ENCODE measurements at regions not wholly inside any gene's neighbourhood (a gene's known extent, or its start where the extent isn't known, plus 50 kb on each side); places are given as distances from the start of the nearest gene placed in this dataset.

DNA sequence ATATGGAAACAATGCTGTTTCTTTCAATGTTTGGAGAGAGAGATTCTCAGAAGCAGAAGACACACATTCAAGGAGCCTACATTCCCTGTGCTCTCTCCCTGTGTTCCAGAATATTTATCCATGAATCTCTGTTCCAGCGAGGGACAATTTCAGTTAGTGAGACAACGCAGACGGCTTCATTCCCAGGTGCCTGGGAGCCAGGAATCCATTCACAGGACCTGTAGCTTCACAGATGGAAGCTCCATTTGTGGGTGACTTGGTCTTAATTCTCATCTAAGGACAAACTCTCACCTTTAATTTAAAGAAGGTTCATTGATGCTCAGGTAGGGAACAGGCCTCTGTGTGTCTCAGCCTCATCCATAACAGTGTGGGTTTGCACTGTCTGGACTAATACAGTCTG, 1156.6 kb downstream of the RPIA start:
- H3K14ac ChIP-seq (ENCODE audit: low read length) = no peak overlapping the region
- no peaks in the 10 kb centered on the region for H3K79me1 ChIP-seq (ENCODE audit: low read depth, low read length)
- WGBS, 2 donors (ENCODE audit: extremely low coverage in 2 of 2, insufficient read length in 2 of 2, insufficient replicate concordance in 1 of 2) = no CpG with 5 or more reads among the region's 3 CpGs
- H2AK5ac ChIP-seq (ENCODE audit: low read depth, low read length) = no peak overlapping the region
- no peak overlapping the region for H3K4me3 ChIP-seq (ENCODE audit: low read length in 2 of 2)
- no peak for DNase-seq (ENCODE audit: low spot score)
- no peak overlapping the region for H2BK15ac ChIP-seq (ENCODE audit: low read length)
- no peak overlapping the region for H3K4me2 ChIP-seq (ENCODE audit: insufficient read depth, low read length, poor library complexity, severe bottlenecking)
- no peak overlapping the region for H3K18ac ChIP-seq (ENCODE audit: low read length)
- H3K36me3 ChIP-seq (replicated peaks in 1 of 2; ENCODE audit: control insufficient read depth in 2 of 2, insufficient read depth in 2 of 2, low read length in 2 of 2) = no peaks in the 10 kb centered on the region
- no peak overlapping the region for H4K91ac ChIP-seq (ENCODE audit: low read depth, low read length, poor library complexity)
- no peaks in the 10 kb centered on the region for H3K27me3 ChIP-seq (ENCODE audit: control insufficient read depth in 3 of 3, insufficient read depth in 3 of 3, low read depth in 1 of 3, low read length in 3 of 3)
- H2BK12ac ChIP-seq (ENCODE audit: low read length) = no peak overlapping the region
- H2AFZ ChIP-seq (ENCODE audit: low read length) = no peak overlapping the region
- H3K27ac ChIP-seq (replicated peaks; ENCODE audit: low read length) = no peak overlapping the region
- no peak overlapping the region for H2BK5ac ChIP-seq (ENCODE audit: low read length)
- no peak overlapping the region for H3K4ac ChIP-seq (ENCODE audit: low read length)
- H3K9me3 ChIP-seq (replicated peaks in 1 of 2; ENCODE audit: control insufficient read depth in 2 of 2, insufficient read depth in 1 of 2, low read depth in 1 of 2, low read length in 2 of 2) = peaks cover 0 to 26% of the 10 kb centered on the region in 2 donors
- no peak overlapping the region for H4K8ac ChIP-seq (ENCODE audit: low read depth, low read length)
- no peaks in the 10 kb centered on the region for H3K4me1 ChIP-seq (ENCODE audit: control insufficient read depth in 2 of 2, insufficient read depth in 1 of 2, low read depth in 1 of 2, low read length in 2 of 2)
- H2BK120ac ChIP-seq (ENCODE audit: low read depth, low read length) = no peak overlapping the region
- H3K23ac ChIP-seq (ENCODE audit: low read depth, low read length, poor library complexity) = no peak overlapping the region
- no peak overlapping the region for H3K9ac ChIP-seq (ENCODE audit: low read depth, low read length, poor library complexity)

- Histone ChIP-seq H3K14ac (ENCODE audit: low read length) (no peak overlapping the region), H2BK120ac (ENCODE audit: low read depth, low read length) (no peak overlapping the region), H3K4ac (ENCODE audit: low read length) (no peak overlapping the region), H3K79me1 (ENCODE audit: low read depth, low read length) (no peaks in the 10 kb centered on the region), H3K27me3 (ENCODE audit: control insufficient read depth in 3 of 3, insufficient read depth in 3 of 3, low read depth in 1 of 3, low read length in 3 of 3) (no peaks in the 10 kb centered on the region), H4K8ac (ENCODE audit: low read depth, low read length) (no peak overlapping the region), H2AK5ac (ENCODE audit: low read depth, low read length) (no peak overlapping the region), H4K91ac (ENCODE audit: low read depth, low read length, poor library complexity) (no peak overlapping the region), H3K36me3 (replicated peaks in 1 of 2; ENCODE audit: control insufficient read depth in 2 of 2, insufficient read depth in 2 of 2, low read length in 2 of 2) (no peaks in the 10 kb centered on the region), H3K9me3 (replicated peaks in 1 of 2; ENCODE audit: control insufficient read depth in 2 of 2, insufficient read depth in 1 of 2, low read depth in 1 of 2, low read length in 2 of 2) (peaks cover 0 to 26% of the 10 kb centered on the region in 2 donors), H3K4me2 (ENCODE audit: insufficient read depth, low read length, poor library complexity, severe bottlenecking) (no peak overlapping the region), H2BK15ac (ENCODE audit: low read length) (no peak overlapping the region), H3K9ac (ENCODE audit: low read depth, low read length, poor library complexity) (no peak overlapping the region), H3K4me3 (ENCODE audit: low read length in 2 of 2) (no peak overlapping the region), H2BK5ac (ENCODE audit: low read length) (no peak overlapping the region), H2AFZ (ENCODE audit: low read length) (no peak overlapping the region), H3K4me1 (ENCODE audit: control insufficient read depth in 2 of 2, insufficient read depth in 1 of 2, low read depth in 1 of 2, low read length in 2 of 2) (no peaks in the 10 kb centered on the region), H3K23ac (ENCODE audit: low read depth, low read length, poor library complexity) (no peak overlapping the region), H3K27ac (replicated peaks; ENCODE audit: low read length) (no peak overlapping the region), H3K18ac (ENCODE audit: low read length) (no peak overlapping the region), H2BK12ac (ENCODE audit: low read length) (no peak overlapping the region)
- no peak for DNase-seq (ENCODE audit: low spot score)
- no CpG with 5 or more reads among the region's 2 CpGs for WGBS, 2 donors (ENCODE audit: extremely low coverage in 2 of 2, insufficient read length in 2 of 2, insufficient replicate concordance in 1 of 2)
Measured at GRCh38 chr2:89848763-89849368, 1157.4 kb downstream of the RPIA start.

DNA sequence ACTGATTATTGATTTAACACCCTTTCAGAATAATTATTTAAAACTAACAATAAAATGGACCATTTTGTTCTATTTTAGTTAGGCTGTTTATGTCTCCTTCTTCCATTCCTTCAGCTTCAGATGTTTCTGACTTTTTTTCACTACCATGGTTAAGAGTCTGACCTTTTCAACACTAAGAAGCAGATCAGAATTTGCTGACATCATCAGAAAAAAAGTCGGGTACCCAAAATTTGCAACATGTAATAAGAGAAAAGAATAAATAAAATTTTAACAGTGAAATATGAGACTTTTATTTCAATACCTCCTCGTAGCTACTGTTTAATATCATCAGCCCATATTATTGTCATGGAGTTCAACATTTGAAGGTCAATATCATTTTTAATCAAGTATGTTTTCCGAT, 1158.3 kb downstream of the RPIA start:
- no peak overlapping the region for H3K18ac ChIP-seq (ENCODE audit: low read length)
- no peak overlapping the region for H3K23ac ChIP-seq (ENCODE audit: low read depth, low read length, poor library complexity)
- H3K9ac ChIP-seq (ENCODE audit: low read depth, low read length, poor library complexity) = no peak overlapping the region
- no peaks in the 10 kb centered on the region for H3K36me3 ChIP-seq (replicated peaks in 1 of 2; ENCODE audit: control insufficient read depth in 2 of 2, insufficient read depth in 2 of 2, low read length in 2 of 2)
- no peak overlapping the region for H2BK15ac ChIP-seq (ENCODE audit: low read length)
- no peak overlapping the region for H4K8ac ChIP-seq (ENCODE audit: low read depth, low read length)
- H3K4ac ChIP-seq (ENCODE audit: low read length) = no peak overlapping the region
- H3K4me3 ChIP-seq (ENCODE audit: low read length in 2 of 2) = no peak overlapping the region
- no CpG with 5 or more reads among the region's 3 CpGs for WGBS, 2 donors (ENCODE audit: extremely low coverage in 2 of 2, insufficient read length in 2 of 2, insufficient replicate concordance in 1 of 2)
- DNase-seq (ENCODE audit: low spot score) = no peak
- no peak overlapping the region for H2BK120ac ChIP-seq (ENCODE audit: low read depth, low read length)
- H3K9me3 ChIP-seq (replicated peaks in 1 of 2; ENCODE audit: control insufficient read depth in 2 of 2, insufficient read depth in 1 of 2, low read depth in 1 of 2, low read length in 2 of 2) = peaks cover 0 to 18% of the 10 kb centered on the region in 2 donors
- no peak overlapping the region for H3K27ac ChIP-seq (replicated peaks; ENCODE audit: low read length)
- no peaks in the 10 kb centered on the region for H3K27me3 ChIP-seq (ENCODE audit: control insufficient read depth in 3 of 3, insufficient read depth in 3 of 3, low read depth in 1 of 3, low read length in 3 of 3)
- no peaks in the 10 kb centered on the region for H3K79me1 ChIP-seq (ENCODE audit: low read depth, low read length)
- no peak overlapping the region for H2BK5ac ChIP-seq (ENCODE audit: low read length)
- H3K4me1 ChIP-seq (ENCODE audit: control insufficient read depth in 2 of 2, insufficient read depth in 1 of 2, low read depth in 1 of 2, low read length in 2 of 2) = no peaks in the 10 kb centered on the region
- H2BK12ac ChIP-seq (ENCODE audit: low read length) = no peak overlapping the region
- H2AFZ ChIP-seq (ENCODE audit: low read length) = no peak overlapping the region
- no peak overlapping the region for H2AK5ac ChIP-seq (ENCODE audit: low read depth, low read length)
- H4K91ac ChIP-seq (ENCODE audit: low read depth, low read length, poor library complexity) = no peak overlapping the region
- H3K4me2 ChIP-seq (ENCODE audit: insufficient read depth, low read length, poor library complexity, severe bottlenecking) = no peak overlapping the region
- H3K14ac ChIP-seq (ENCODE audit: low read length) = no peak overlapping the region

- no peak overlapping the region for H3K23ac ChIP-seq (ENCODE audit: low read depth, low read length, poor library complexity)
- H3K14ac ChIP-seq (ENCODE audit: low read length) = no peak overlapping the region
- H3K9ac ChIP-seq (ENCODE audit: low read depth, low read length, poor library complexity) = no peak overlapping the region
- no peak overlapping the region for H3K18ac ChIP-seq (ENCODE audit: low read length)
- no peak overlapping the region for H3K4ac ChIP-seq (ENCODE audit: low read length)
- no peak for DNase-seq (ENCODE audit: low spot score)
- no peaks in the 10 kb centered on the region for H3K4me1 ChIP-seq (ENCODE audit: control insufficient read depth in 2 of 2, insufficient read depth in 1 of 2, low read depth in 1 of 2, low read length in 2 of 2)
- no peak overlapping the region for H3K4me2 ChIP-seq (ENCODE audit: insufficient read depth, low read length, poor library complexity, severe bottlenecking)
- no peaks in the 10 kb centered on the region for H3K36me3 ChIP-seq (replicated peaks in 1 of 2; ENCODE audit: control insufficient read depth in 2 of 2, insufficient read depth in 2 of 2, low read length in 2 of 2)
- H2AFZ ChIP-seq (ENCODE audit: low read length) = no peak overlapping the region
- no peak overlapping the region for H3K27ac ChIP-seq (replicated peaks; ENCODE audit: low read length)
- no peak overlapping the region for H2BK12ac ChIP-seq (ENCODE audit: low read length)
- H3K4me3 ChIP-seq (ENCODE audit: low read length in 2 of 2) = no peak overlapping the region
- H3K27me3 ChIP-seq (ENCODE audit: control insufficient read depth in 3 of 3, insufficient read depth in 3 of 3, low read depth in 1 of 3, low read length in 3 of 3) = no peaks in the 10 kb centered on the region
- no peak overlapping the region for H2AK5ac ChIP-seq (ENCODE audit: low read depth, low read length)
- no CpG with 5 or more reads among the region's 3 CpGs for WGBS, 2 donors (ENCODE audit: extremely low coverage in 2 of 2, insufficient read length in 2 of 2, insufficient replicate concordance in 1 of 2)
- no peaks in the 10 kb centered on the region for H3K79me1 ChIP-seq (ENCODE audit: low read depth, low read length)
- H2BK120ac ChIP-seq (ENCODE audit: low read depth, low read length) = no peak overlapping the region
- H4K8ac ChIP-seq (ENCODE audit: low read depth, low read length) = no peak overlapping the region
- no peak overlapping the region for H2BK5ac ChIP-seq (ENCODE audit: low read length)
- no peak overlapping the region for H2BK15ac ChIP-seq (ENCODE audit: low read length)
- peaks cover 0 to 17% of the 10 kb centered on the region in 2 donors for H3K9me3 ChIP-seq (replicated peaks in 1 of 2; ENCODE audit: control insufficient read depth in 2 of 2, insufficient read depth in 1 of 2, low read depth in 1 of 2, low read length in 2 of 2)
- no peak overlapping the region for H4K91ac ChIP-seq (ENCODE audit: low read depth, low read length, poor library complexity)
Measured at GRCh38 chr2:89850481-89850880, 1159.0 kb downstream of the RPIA start.
